ENCODE measurements at regions not wholly inside any gene's neighbourhood (a gene's known extent, or its start where the extent isn't known, plus 50 kb on each side); places are given as distances from the start of the nearest gene placed in this dataset.

DNA sequence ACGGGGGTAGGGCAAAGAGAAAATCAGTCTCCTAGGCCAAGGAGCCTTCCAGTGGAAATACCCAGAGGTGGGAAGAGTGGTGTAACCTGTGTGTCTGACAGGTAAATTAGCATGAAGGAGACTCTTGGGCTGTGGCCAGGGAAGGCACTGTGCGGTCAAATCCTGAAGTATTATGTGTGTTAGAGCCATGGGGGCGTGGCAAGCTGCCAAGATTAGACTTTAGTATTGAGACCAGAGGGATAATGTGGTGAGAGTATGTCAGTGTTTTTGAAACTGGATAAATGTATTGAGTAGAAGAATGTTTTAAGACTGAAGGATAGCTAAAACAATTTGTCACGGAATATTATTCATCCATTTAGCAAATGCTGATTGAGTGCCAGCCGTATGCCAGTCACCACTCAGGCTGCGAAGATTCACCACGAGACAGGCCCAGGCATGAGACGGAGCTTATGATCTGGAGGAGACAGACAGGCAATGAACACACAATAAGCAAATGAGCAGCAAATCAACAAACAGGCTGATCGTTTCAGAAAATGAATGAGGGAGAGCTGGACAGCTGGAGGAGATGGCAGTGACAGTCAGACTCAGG lies 445.9 kb downstream of the MCTP2 start:
- DNase-seq = no peak

DNA sequence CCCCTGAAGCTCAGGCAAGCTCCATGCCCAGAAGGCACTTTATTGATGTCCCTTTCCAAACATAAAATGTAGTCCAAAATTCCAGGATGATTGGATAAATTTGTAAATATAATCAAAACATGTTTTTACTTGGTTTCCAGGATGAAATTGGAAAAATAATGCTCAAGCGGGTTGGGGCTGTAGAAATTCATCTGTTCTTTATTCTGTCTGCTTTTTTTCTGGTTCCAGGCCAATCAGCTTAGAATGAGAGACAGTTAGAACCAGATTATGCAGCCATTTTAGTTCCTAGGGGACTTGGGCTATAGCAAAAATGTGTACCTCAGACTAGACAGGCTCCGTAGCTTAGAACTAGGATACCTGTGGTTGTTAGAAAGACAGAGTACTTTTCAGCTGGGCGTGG lies 450.8 kb downstream of the MCTP2 start:
- DNase-seq = no peak

DNA sequence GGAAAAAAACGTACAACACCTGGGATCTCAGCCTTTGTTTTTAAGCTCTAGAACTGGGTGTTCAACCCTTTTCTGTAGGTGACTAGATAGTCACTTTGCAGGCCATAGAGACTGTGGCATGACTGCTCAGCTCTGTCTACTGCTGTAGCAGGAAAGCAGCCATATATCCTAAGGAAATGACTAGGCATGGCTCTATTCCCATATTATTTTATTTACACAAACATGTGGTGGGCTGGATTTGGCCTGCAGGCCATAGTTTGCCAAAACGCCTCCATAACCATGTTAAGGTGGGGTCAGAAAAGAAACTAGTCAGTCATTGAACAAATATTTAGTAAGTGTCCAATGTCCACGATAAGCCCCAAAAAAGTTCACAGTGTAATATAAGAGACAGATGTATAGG lies 452.5 kb downstream of the MCTP2 start:
- DNase-seq = no peak

DNA sequence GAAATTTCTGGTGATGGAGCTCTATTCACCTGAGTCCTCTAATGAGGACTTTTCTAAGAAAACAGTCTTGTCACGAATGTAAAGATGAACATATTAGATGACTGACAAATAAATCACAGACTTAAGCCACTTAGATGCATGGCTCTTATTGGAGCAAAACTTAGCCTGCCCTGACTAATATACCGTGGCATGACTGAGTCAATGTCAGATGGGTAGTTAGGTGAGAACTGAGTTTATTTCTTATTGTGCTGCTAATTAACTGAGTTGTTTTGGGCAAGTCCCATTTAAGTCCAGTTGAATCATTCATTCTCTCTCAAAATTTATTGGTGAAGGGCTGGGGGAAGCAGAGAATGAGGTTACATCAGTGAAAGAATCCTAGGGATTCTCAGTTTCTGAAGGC lies 459.8 kb downstream of the MCTP2 start:
- no peak for DNase-seq

DNA sequence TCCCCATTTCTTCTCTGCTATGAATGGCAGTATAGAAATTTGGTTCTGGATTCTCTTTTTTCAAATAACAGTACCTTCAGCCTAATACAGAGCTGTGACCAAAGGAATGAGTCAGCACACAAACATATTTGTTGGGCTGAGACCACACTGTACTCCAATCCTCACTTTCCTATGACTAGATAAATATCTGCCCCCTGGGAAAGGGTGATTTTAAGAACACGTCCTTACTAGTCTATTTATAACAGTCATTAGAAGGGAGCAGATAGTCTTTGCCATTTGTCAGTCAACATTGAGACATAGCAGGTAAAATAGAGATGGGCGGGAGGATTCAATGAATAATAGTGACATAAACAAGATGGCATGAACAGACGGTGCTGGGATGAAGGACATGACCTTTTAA lies 461.3 kb downstream of the MCTP2 start:
- no peak for DNase-seq

DNA sequence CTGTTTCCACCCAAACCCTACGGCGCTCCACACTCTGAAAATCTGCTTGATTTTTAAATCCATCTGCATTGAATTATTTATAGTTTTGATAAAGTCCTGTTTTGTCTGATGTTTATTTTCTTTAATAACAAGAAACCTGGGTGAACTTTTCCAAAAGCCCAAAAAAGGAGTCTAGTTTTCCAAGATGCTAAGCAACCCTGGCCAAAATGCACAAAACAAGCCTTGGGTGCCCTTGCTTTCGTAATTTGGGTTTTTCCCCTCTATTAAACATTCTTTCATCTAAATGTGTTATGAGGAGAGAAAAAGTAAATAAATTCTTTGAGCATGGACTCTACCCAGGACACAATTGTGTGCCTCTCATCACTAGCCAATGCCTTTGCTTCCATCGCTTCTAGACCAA lies 468.9 kb downstream of the MCTP2 start:
- DNase-seq = no peak

DNA sequence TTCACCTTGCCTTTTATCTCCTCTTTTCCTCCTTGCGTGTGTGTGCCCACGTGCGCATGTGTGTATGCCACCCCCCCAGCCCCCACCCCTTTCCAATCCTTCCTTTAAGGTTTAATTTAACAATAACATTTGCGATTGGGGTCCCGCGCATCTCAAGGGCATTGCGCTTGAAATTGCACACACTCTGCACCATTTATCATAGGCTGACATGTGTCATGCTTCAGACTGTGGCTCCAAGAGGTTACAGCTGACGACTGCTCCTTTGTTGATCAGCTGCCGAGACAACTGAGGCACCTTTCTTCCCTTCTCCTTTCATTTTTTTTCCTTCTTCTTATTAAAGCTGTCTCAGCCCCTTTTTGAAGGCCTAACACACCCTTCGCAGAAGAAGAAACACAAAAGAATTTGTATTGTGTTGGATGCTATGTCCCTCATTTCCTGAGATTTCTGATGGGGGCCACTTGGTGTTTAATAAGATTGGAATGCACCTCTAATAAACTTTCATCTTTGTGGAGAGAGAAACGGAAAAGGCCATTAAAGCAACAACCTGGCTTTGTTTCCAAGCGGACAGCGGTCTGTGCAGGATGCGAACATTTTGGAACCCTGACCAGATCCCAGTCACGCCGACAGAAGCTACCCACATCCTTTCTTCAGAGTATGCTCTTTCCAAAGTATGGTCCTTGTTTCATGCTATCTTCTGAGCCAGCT lies 470.1 kb downstream of the MCTP2 start:
- no peak for DNase-seq

DNA sequence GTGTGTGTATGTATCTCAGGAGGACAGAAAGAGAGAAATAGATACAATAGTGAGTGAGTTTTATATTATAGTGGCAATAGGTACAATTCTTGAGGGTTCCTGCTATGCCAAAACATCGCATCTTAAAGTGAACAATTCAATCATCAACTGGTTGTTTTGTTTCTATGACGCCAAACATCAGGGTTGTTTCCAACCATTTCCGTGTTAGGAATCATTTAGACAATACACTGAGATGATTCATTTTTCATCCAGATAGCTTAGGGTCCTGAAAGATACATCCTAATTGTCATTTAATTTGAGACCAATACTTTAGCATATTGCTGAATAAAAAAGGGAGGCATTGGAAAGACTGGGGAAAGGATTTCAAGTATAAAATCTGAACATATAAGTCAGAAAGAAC lies 472.2 kb downstream of the MCTP2 start:
- DNase-seq = no peak

DNA sequence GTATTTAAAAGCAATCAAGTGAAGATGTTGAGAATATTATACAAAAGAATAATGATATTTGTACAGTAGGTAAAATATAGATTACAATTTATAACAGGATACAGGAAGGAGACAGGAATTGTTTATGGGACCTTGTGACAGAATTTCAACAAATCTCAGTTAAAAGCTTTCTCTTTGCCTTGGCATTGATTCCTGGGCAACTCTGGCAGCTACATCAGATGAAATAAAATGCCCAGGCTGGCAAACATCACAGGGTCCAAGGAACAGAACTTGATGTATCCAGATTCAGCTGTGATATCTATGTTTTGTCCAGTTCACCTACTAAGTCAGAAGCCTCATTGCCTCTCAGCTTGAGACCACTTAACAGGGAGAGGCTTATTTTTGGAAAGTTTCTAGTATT lies 473.1 kb downstream of the MCTP2 start:
- no peak for DNase-seq

DNA sequence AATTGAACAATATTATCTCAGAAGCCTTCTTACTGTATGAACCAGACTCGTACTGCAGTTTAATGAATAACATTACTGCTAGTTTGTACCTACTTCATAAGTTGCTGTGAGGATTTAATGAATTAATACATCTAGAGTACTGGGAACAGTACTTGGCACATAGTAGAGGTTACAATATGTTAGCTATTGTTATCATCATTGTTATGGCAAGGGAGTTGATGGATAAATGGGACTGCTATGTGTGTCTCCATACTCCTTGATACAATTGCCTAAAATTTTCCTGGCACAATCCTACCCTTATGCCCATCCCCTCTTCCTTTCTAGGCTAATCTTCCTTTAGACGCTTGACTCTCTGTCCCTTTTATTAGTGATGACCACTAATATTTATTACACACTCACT lies 473.6 kb downstream of the MCTP2 start:
- no peak for DNase-seq

DNA sequence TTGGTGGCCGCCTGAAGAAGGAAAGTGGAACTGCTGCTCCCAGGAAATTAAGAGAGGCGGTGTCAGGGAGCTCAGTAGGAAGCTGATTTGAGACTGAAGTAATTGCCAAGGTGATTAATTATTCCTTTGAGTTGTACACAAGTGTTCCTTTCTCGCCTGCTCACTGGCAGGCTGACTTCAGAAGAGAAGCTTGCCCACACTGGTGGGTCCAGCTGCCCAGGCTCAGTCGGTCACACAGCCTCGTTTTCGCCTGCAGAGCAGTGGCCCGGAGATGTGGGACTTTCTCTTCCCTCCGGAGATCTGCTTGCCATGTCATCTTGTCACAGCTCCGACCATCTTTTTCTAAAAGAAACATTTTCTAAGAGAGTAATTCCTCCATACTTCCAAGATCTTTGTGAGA lies 478.0 kb downstream of the MCTP2 start:
- no peak for DNase-seq

DNA sequence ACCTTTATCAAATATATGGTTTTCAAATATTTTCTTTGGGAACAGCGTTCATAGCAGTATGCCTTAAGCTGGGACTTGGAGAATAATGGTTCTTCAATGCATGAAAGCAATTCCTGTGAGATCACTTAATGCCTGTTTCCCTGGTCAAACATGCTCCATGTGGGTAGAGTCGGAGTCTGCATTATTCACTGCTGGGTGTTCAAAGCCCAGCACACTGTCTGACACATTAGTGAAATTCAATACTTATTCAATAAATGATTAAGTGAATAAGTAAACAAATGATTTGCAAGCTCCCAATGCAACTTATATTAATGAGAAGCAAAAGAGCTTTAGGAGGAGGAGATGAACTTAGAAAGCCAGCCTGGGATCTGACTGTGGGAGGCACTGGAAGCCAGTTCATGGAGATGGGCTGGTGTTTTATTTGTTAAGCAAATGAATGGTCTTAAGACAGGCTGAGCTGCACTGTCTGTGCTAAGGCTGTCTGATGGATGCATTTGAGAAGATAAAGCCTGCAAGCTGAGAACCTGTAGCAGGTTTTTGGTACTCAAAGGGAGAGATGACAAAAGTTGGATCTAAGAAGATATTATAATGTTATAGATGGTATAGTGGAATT lies 490.8 kb downstream of the MCTP2 start:
- DNase-seq = no peak

DNA sequence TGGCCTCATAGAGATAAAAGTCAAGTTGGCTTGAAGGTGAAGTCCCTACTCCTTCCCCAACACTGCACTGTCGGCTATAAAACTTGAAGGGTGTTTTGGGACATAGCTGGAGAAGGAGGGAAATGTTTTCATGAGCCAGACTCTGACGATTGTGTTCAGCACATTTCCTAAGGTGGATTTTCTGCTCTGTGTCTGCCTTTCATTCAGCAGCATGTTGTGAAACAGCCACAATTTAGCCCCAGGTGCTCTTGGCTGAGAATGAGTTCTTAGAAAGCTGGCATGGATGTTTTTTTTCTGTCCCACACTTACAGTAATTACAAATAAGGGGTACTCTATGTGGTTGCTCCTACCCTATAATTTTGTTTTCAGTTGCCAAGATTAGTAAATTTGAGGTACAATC lies 492.4 kb downstream of the MCTP2 start:
- no peak for DNase-seq

DNA sequence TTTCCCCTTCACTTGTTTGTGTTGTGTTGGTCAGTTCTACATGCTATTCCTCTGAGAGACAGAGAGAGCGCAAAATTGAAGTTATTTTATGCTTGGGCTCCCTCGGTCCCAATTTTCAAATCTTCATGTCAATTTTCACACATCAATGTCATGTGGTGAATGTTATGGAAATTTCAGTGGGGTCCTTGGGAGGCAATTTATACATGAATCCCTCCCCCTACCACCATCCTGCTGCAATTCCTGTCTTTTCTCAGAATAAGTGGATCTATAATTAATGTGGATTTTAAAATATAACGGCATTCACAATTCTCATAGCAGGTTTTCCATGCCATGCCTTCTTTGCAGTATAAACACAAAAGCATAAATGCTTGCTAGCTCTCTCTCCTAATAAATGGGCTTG lies 499.9 kb downstream of the MCTP2 start:
- no peak for DNase-seq

DNA sequence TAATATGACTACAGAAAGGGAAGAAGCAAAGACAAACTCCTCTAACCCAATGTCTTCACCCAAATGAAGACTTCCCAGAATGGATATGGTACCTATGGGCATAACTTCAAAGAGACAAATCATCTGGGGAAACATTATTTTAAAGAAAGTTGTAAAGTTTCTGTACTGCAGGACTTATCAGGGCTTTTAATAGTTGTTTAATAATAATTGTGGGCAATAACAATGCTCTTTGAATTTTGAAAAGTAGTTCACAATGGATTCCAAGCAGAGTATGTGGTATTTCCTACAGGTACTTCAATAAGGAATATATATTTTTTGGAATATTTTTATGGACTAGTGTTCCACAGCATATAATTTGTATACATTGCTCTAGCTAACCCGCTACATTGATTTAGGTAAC lies 503.1 kb downstream of the MCTP2 start:
- DNase-seq = no peak

DNA sequence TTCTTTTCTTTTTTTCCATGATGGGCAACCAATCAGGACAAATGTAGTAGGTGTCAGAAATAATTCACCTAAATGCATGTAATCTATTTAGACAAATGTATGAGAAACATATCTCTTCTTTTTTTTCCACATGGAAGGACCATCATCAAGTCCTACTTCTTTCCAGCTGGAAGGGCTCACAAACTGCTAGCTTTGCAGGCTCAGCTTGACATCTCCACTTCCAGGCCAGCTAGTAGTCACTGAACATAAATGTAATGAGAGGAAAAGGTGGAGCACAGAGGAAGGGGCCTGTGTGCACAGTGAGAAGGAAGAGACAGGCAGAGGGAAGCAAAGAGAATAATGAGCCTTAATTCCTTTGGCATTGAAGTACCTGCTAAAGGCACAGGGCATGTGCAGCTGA lies 504.9 kb downstream of the MCTP2 start:
- DNase-seq = no peak

DNA sequence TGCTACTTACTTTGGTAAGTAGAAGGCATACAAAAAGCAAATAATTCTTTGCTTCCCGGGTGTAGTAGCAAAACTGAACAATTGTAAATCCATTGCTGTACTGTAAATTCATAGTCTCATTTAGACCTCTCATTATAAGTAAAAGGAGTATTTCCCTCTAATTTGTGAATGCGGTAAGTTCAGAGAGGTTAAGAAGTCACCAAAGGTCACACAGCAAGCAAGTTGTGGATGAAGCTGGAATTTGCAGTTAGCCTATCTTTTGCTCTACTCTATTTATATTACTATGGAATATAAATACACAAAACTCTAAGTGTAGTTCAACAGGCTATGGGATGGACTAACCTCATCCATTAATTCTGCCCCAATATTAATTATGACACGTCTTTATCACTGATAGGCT lies 508.3 kb downstream of the MCTP2 start:
- DNase-seq = no peak

DNA sequence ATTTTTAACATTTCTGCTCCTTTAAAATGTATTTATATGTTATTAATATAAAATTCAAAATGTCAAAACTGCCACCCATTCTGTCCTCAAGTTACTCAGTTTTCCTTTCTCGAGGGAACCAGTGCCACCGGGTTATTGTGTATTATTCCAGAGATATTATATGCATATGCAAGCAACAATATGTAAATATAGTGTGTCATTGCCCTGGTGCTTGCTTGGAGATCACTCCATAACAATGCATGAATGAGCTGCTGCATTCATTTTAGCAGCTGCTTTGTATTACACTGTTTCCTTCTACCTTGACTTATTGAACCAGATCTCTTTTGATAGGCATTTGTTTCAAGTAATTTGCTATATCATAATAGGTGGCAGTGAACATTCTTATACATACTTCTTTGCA lies 509.1 kb downstream of the MCTP2 start:
- no peak for DNase-seq

DNA sequence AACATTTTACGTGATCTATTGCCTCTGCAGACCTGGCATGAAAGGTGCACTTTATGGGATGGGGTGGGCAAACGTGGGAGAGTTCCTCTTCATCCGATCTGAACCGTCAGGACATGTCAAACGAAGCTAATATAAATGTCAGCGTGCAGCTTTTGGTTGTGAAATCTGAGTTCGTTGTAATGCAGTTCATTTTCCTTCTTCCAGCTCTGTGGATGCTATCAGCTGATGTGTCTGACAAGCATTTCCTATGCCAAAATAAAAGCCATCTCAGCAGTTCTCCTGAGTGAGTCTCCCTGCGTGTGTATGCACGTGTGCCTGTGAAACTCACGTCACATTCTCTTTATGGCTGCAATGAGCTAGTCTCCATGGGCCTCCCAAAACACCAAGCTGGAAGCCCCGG lies 512.3 kb downstream of the MCTP2 start:
- DNase-seq = no peak

DNA sequence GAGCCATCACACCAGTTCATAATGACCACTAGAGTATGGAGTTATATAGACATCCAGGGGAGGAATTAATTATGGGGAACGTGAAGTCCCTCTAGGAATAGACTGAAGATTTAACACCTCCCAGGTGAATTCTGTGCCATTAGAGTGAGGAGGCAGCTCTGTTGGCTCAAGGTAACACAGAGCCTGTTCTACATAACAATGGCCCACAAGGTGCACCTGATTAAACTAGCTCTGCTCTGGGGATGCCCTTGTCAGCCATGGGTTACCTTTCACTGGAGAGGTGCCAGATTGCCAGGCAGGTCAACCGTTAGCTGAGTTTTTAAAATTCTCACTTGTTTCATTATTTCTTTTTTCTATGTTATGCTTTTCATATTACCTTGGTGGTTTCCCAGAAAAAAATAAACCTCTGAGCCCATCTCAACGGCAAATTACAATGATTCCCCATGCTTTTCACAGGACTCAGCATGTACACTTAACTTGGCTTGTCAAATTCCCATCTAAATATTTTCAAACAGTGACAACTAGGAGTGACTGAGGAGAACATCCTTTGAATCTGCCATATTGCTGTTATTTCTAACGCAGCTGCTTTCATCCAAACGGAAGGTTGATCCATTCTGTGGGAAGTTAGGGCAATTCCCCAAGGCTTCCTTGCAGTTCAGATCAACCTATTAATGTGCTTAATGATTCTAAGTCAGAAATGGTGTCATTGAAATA lies 512.9 kb downstream of the MCTP2 start:
- no peak for DNase-seq

DNA sequence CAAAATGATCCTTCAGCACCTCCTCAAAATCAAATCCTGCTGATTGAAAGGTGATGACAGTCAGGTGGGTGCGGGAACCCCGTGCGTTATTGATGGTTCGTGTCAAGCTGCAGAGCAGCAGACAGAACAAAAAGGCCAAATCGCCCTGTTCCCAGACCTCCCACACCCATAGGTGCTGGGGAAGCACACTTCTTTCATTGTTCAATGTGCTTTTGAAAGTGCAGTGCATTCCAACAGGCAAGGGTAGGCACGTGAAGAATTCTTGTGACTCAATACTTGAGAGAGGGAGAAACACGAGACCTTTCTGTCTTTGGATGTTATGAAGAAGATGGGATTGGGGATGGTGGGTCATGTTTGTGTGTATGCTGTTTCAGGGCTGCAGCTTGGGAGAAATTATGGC lies 514.0 kb downstream of the MCTP2 start:
- no peak for DNase-seq

DNA sequence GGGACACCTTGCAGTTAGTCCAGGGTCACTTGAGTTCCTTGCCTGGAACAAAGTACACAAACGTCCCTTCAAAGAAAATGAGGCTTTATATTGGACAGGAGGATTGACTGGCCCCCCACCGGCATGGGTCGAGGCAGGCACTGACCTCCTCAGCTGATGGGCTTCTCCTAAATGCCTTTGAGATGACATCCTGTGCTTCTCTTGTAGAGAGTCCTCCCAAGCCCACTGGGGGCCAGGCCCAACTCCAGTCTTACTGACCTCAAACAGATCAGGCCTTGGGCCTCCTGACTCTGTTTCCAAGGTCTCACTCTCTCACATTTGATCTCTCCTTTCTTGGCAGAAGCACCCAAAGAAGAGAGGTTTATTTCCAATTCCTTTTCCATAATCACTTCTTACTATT lies 516.1 kb downstream of the MCTP2 start:
- no peak for DNase-seq

Measured in hypothalamus (tissue), 51 donors.